ENCODE measurements at regions not wholly inside any gene's neighbourhood (a gene's known extent, or its start where the extent isn't known, plus 50 kb on each side); places are given as distances from the start of the nearest gene placed in this dataset.

GRCh38 chr11:100586361-100587101 is 100.6 kb upstream of the ARHGAP42 start:
- no peaks in the 10 kb centered on the region for H3K9me3 ChIP-seq
- no peak for TF ChIP-seq POLR2A (IDR thresholded peaks at IDR 0.05)
- no peak for TF ChIP-seq CTCF (IDR thresholded peaks at IDR 0.05)
- no peak for DNase-seq
- H3K4me1 ChIP-seq, result no peaks in the 10 kb centered on the region
- no peak overlapping the region for H3K27ac ChIP-seq
- H3K36me3 ChIP-seq, result no peaks in the 10 kb centered on the region
- intact Hi-C loops (cut with DNase I; ENCODE audit: low total_unique reads), result no loop called here
- no peak overlapping the region for H3K4me3 ChIP-seq
- no peaks in the 10 kb centered on the region for H3K27me3 ChIP-seq

- intact Hi-C loops (cut with DNase I; ENCODE audit: low total_unique reads), result no loop called here
- Histone ChIP-seq H3K27ac (no peak overlapping the region), H3K36me3 (no peaks in the 10 kb centered on the region), H3K27me3 (no peaks in the 10 kb centered on the region), H3K9me3 (no peaks in the 10 kb centered on the region), H3K4me1 (no peaks in the 10 kb centered on the region), H3K4me3 (no peak overlapping the region)
- no peak for DNase-seq
- TF ChIP-seq POLR2A (IDR thresholded peaks at IDR 0.05) (no peak), CTCF (IDR thresholded peaks at IDR 0.05) (no peak)
Measured at GRCh38 chr11:100592619-100593260, 94.3 kb upstream of the ARHGAP42 start.

GRCh38 chr11:100593291-100593690 is 93.8 kb upstream of the ARHGAP42 start:
- no peaks in the 10 kb centered on the region for H3K4me1 ChIP-seq
- H3K36me3 ChIP-seq, result no peaks in the 10 kb centered on the region
- H3K27me3 ChIP-seq, result no peaks in the 10 kb centered on the region
- H3K27ac ChIP-seq, result no peak overlapping the region
- no peak overlapping the region for H3K4me3 ChIP-seq
- H3K9me3 ChIP-seq, result no peaks in the 10 kb centered on the region
- TF ChIP-seq CTCF (IDR thresholded peaks at IDR 0.05) (no peak), POLR2A (IDR thresholded peaks at IDR 0.05) (no peak)
- no peak for DNase-seq
- intact Hi-C loops (cut with DNase I; ENCODE audit: low total_unique reads), result no loop called here

GRCh38 chr11:100594320-100594719 is 92.8 kb upstream of the ARHGAP42 start:
- no peak for DNase-seq
- Histone ChIP-seq H3K9me3 (no peaks in the 10 kb centered on the region), H3K36me3 (no peaks in the 10 kb centered on the region), H3K4me3 (no peak overlapping the region), H3K4me1 (no peaks in the 10 kb centered on the region), H3K27me3 (no peaks in the 10 kb centered on the region), H3K27ac (no peak overlapping the region)
- no peak for TF ChIP-seq CTCF (IDR thresholded peaks at IDR 0.05)
- TF ChIP-seq POLR2A (IDR thresholded peaks at IDR 0.05), result no peak
- intact Hi-C loops (cut with DNase I; ENCODE audit: low total_unique reads), result no loop called here

GRCh38 chr11:100600941-100601340 is 86.1 kb upstream of the ARHGAP42 start:
- intact Hi-C loops (cut with DNase I; ENCODE audit: low total_unique reads), result no loop called here
- no peak for TF ChIP-seq CTCF (IDR thresholded peaks at IDR 0.05)
- TF ChIP-seq POLR2A (IDR thresholded peaks at IDR 0.05), result no peak
- no peaks in the 10 kb centered on the region for H3K36me3 ChIP-seq
- no peak for DNase-seq
- H3K27ac ChIP-seq, result peak overlapping the region; percentile 64 to 78
- H3K9me3 ChIP-seq, result no peaks in the 10 kb centered on the region
- H3K27me3 ChIP-seq, result no peaks in the 10 kb centered on the region
- peaks cover 0 to 4% of the 10 kb centered on the region in 2 donors for H3K4me1 ChIP-seq
- no peak overlapping the region for H3K4me3 ChIP-seq
